ENCODE measurements at regions not wholly inside any gene's neighbourhood (a gene's known extent, or its start where the extent isn't known, plus 50 kb on each side); places are given as distances from the start of the nearest gene placed in this dataset.

DNA sequence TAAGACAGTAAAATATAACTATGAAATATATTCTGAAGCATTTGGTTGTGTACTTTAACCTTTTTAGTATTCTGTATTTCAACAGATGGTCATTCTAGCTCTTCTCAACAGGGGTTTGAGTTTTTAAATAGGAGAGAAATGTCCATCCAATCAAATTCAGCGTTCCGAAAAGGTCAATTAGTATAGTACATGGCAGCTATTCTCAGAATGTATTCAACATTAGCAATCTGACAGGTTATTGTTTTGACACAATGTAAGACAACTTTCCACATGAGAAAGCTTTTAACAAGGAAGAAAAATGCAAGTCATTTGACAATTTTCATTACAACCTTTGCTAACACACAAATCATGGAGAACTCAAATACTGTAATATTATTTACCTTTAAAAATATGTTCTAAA lies 996.3 kb upstream of the CDH10 start:
- no peaks in the 10 kb centered on the region for H3K4me1 Mint-ChIP-seq (ENCODE audit: unreplicated experiment)
- no peaks in the 10 kb centered on the region for H3K9me3 Mint-ChIP-seq (ENCODE audit: unreplicated experiment)
- no peak for TF ChIP-seq CTCF (IDR thresholded peaks at IDR 0.05; ENCODE audit: unreplicated experiment)
- no peak overlapping the region for H3K27ac Mint-ChIP-seq (ENCODE audit: unreplicated experiment)
- H3K36me3 Mint-ChIP-seq (ENCODE audit: low read depth, unreplicated experiment) = no peaks in the 10 kb centered on the region
- no peak for DNase-seq (ENCODE audit: low spot score)
- no peak overlapping the region for H3K4me3 Mint-ChIP-seq (ENCODE audit: unreplicated experiment)
- H3K27me3 Mint-ChIP-seq (ENCODE audit: unreplicated experiment) = no peaks in the 10 kb centered on the region

DNA sequence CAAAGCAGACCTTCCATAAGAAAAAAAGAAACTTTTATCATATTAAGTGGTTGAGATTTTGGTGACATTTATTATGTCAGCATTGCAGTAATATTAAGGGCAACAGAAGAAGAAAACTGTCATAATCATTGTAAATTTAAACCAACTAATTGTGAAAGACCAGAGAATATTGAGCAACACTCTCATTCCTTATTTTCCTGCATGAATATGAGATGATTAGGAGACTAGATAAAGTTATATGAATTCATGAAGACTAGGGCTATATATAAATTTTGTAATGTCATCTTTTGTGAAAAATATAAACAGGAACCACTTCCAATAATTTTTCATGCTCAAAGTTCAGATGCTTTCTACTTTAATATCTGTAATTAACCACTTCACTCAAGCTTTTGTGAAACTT lies 974.5 kb upstream of the CDH10 start:
- DNase-seq (ENCODE audit: low spot score) = no peak
- Mint-ChIP-seq H3K4me3 (ENCODE audit: unreplicated experiment) (no peak overlapping the region), H3K27ac (ENCODE audit: unreplicated experiment) (no peak overlapping the region), H3K9me3 (ENCODE audit: unreplicated experiment) (peaks cover 3% of the 10 kb centered on the region), H3K27me3 (ENCODE audit: unreplicated experiment) (no peaks in the 10 kb centered on the region), H3K36me3 (ENCODE audit: low read depth, unreplicated experiment) (peaks cover 4% of the 10 kb centered on the region), H3K4me1 (ENCODE audit: unreplicated experiment) (no peaks in the 10 kb centered on the region)
- no peak for TF ChIP-seq CTCF (IDR thresholded peaks at IDR 0.05; ENCODE audit: unreplicated experiment)

- H3K27me3 Mint-ChIP-seq (ENCODE audit: unreplicated experiment) = no peaks in the 10 kb centered on the region
- H3K9me3 Mint-ChIP-seq (ENCODE audit: unreplicated experiment) = peaks cover 3% of the 10 kb centered on the region
- no peak for TF ChIP-seq CTCF (IDR thresholded peaks at IDR 0.05; ENCODE audit: unreplicated experiment)
- no peak overlapping the region for H3K27ac Mint-ChIP-seq (ENCODE audit: unreplicated experiment)
- no peak overlapping the region for H3K4me3 Mint-ChIP-seq (ENCODE audit: unreplicated experiment)
- no peaks in the 10 kb centered on the region for H3K4me1 Mint-ChIP-seq (ENCODE audit: unreplicated experiment)
- no peak for DNase-seq (ENCODE audit: low spot score)
- peaks cover 4% of the 10 kb centered on the region for H3K36me3 Mint-ChIP-seq (ENCODE audit: low read depth, unreplicated experiment)
Measured at GRCh38 chr5:25618821-25619220, 974.0 kb upstream of the CDH10 start.

DNA sequence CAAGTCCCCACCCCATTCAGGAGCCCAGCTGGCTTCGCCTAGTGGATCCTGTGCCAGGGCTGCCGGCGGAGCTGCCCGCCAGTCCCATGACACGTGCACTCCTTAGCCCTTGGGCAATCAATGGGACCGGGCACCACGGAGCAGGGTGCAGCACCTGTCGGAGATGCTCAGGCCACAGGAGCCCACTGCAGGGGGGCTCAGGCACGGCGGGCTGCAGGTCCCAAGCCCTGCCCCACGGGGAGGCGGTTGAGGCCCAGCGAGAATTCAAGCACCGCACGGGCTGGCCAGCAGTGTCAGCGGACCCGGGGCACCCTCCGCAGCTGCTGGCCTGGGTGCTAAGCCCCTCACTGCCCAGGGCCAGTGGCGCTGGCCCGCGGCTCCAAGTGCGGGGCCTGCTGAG lies 969.7 kb upstream of the CDH10 start:
- H3K9me3 Mint-ChIP-seq (ENCODE audit: unreplicated experiment) = peaks cover 9% of the 10 kb centered on the region
- TF ChIP-seq CTCF (IDR thresholded peaks at IDR 0.05; ENCODE audit: unreplicated experiment) = no peak
- no peaks in the 10 kb centered on the region for H3K27me3 Mint-ChIP-seq (ENCODE audit: unreplicated experiment)
- no peak overlapping the region for H3K27ac Mint-ChIP-seq (ENCODE audit: unreplicated experiment)
- peaks cover 4% of the 10 kb centered on the region for H3K36me3 Mint-ChIP-seq (ENCODE audit: low read depth, unreplicated experiment)
- no peak for DNase-seq (ENCODE audit: low spot score)
- no peaks in the 10 kb centered on the region for H3K4me1 Mint-ChIP-seq (ENCODE audit: unreplicated experiment)
- H3K4me3 Mint-ChIP-seq (ENCODE audit: unreplicated experiment) = no peak overlapping the region

- Mint-ChIP-seq H3K4me3 (ENCODE audit: unreplicated experiment) (no peak overlapping the region), H3K36me3 (ENCODE audit: low read depth, unreplicated experiment) (peaks cover 4% of the 10 kb centered on the region), H3K27ac (ENCODE audit: unreplicated experiment) (no peak overlapping the region), H3K4me1 (ENCODE audit: unreplicated experiment) (peaks cover 2% of the 10 kb centered on the region), H3K27me3 (ENCODE audit: unreplicated experiment) (no peaks in the 10 kb centered on the region), H3K9me3 (ENCODE audit: unreplicated experiment) (peaks cover 2% of the 10 kb centered on the region)
- DNase-seq (ENCODE audit: low spot score) = no peak
- no peak for TF ChIP-seq CTCF (IDR thresholded peaks at IDR 0.05; ENCODE audit: unreplicated experiment)
Measured at GRCh38 chr5:25604681-25605080, 959.9 kb upstream of the CDH10 start.
